Right lobe of liver (tissue), 4 donors: ENCODE measurements at regions not wholly inside any gene's neighbourhood (a gene's known extent, or its start where the extent isn't known, plus 50 kb on each side); places are given as distances from the start of the nearest gene placed in this dataset.

ENCODE experiments used
- POLR2A ChIP-seq: fragments of 450-650 bp; IDR thresholded peaks from one replicate; pipeline ENCODE4 v1.6.1; 2017; ENCODE audit warnings: antibody characterized with exemption, mild to moderate bottlenecking
- TF ChIP-seq, protein P1 (sequence below), 4 donors: fragments of 200-600 bp in 3 of 4; fragments of 450-650 bp in 1 of 4; IDR thresholded peaks; one replicate each; pipeline versions ENCODE4 v1.5.1 to v1.8.0; 2016 to 2022; ENCODE audit warnings: antibody characterized with exemption in 4 of 4, mild to moderate bottlenecking in 2 of 4
- donor health status: DM: no; HTN: no; CAD: no.
- donor health status: DM: no; HTN: no; CAD: no.
- donor health status: DM: no; HTN: yes; CAD: no.

DNA sequence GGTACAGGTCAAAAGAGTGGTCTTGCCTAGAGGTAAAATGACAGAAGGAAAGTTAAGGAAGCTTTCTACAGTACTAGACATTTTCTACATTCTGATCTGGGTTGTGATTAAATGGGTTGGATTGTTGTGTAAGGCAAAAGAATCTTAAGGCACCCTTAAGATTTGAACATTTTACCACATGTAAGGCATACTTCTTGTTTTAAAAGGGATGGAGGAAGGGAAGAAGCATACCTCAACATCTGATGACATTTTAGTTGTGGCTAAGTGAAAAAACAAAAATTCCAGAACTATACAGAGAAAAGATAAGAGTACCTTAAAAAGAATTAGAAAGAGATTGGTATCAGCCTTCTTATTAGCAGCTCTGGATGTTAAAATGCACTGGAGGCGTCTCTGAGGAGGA is 356.0 kb upstream of the CADM1 start:
- TF ChIP-seq, protein P1, sequence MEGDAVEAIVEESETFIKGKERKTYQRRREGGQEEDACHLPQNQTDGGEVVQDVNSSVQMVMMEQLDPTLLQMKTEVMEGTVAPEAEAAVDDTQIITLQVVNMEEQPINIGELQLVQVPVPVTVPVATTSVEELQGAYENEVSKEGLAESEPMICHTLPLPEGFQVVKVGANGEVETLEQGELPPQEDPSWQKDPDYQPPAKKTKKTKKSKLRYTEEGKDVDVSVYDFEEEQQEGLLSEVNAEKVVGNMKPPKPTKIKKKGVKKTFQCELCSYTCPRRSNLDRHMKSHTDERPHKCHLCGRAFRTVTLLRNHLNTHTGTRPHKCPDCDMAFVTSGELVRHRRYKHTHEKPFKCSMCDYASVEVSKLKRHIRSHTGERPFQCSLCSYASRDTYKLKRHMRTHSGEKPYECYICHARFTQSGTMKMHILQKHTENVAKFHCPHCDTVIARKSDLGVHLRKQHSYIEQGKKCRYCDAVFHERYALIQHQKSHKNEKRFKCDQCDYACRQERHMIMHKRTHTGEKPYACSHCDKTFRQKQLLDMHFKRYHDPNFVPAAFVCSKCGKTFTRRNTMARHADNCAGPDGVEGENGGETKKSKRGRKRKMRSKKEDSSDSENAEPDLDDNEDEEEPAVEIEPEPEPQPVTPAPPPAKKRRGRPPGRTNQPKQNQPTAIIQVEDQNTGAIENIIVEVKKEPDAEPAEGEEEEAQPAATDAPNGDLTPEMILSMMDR (IDR thresholded peaks at IDR 0.05) = no peak
- no peak for TF ChIP-seq POLR2A
